GM21447 (cell line): ENCODE measurements at regions not wholly inside any gene's neighbourhood (a gene's known extent, or its start where the extent isn't known, plus 50 kb on each side); places are given as distances from the start of the nearest gene placed in this dataset.
"Not testable (repeated sequence)": the region's sequence is repeated elsewhere in the genome, so short reads cannot be mapped to it uniquely, and the experiment has no call there.

Source experiments
- ATAC-seq: cut with Tn5 transposase; IDR thresholded peaks from one replicate; pipeline ENCODE4 v1.9.1; 2021; ENCODE audit not compliant: unreplicated experiment

GRCh38 chr14:37974421-37974820 is 233.3 kb upstream of the SSTR1 start:
- ATAC-seq = no peak

- no peak for ATAC-seq
Measured at GRCh38 chr14:37977481-37977880, 230.2 kb upstream of the SSTR1 start.

GRCh38 chr14:37985826-37986470 is 221.8 kb upstream of the SSTR1 start:
- no peak for ATAC-seq

GRCh38 chr14:37988472-37988871 is 219.2 kb upstream of the SSTR1 start:
- no peak for ATAC-seq

GRCh38 chr14:37991027-37991426 is 216.7 kb upstream of the SSTR1 start:
- ATAC-seq = no peak

GRCh38 chr14:37992499-37992898 is 215.2 kb upstream of the SSTR1 start:
- no peak for ATAC-seq

GRCh38 chr14:37994846-37995372 is 212.8 kb upstream of the SSTR1 start:
- no peak for ATAC-seq

GRCh38 chr14:37997017-37997416 is 210.7 kb upstream of the SSTR1 start:
- no peak for ATAC-seq

GRCh38 chr14:38000340-38000739 is 207.4 kb upstream of the SSTR1 start:
- no peak for ATAC-seq

GRCh38 chr14:38001501-38001900 is 206.2 kb upstream of the SSTR1 start:
- ATAC-seq = no peak

- ATAC-seq = no peak
Measured at GRCh38 chr14:38003746-38004609, 203.7 kb upstream of the SSTR1 start.

GRCh38 chr14:38004610-38004879 is 203.2 kb upstream of the SSTR1 start:
- no peak for ATAC-seq

GRCh38 chr14:38011156-38011555 is 196.5 kb upstream of the SSTR1 start:
- ATAC-seq = not testable (repeated sequence)

- ATAC-seq = no peak
Measured at GRCh38 chr14:38012056-38012455, 195.6 kb upstream of the SSTR1 start.

- no peak for ATAC-seq
Measured at GRCh38 chr14:38016497-38016896, 191.2 kb upstream of the SSTR1 start.

- ATAC-seq = no peak
Measured at GRCh38 chr14:38021861-38022260, 185.8 kb upstream of the SSTR1 start.

GRCh38 chr14:38022775-38023174 is 184.9 kb upstream of the SSTR1 start:
- no peak for ATAC-seq

- no peak for ATAC-seq
Measured at GRCh38 chr14:38038171-38038570, 169.5 kb upstream of the SSTR1 start.

GRCh38 chr14:38038986-38039385 is 168.7 kb upstream of the SSTR1 start:
- no peak for ATAC-seq

GRCh38 chr14:38039496-38039895 is 168.2 kb upstream of the SSTR1 start:
- no peak for ATAC-seq

GRCh38 chr14:38040411-38040810 is 167.3 kb upstream of the SSTR1 start:
- no peak for ATAC-seq

- ATAC-seq = no peak
Measured at GRCh38 chr14:38042322-38042721, 165.4 kb upstream of the SSTR1 start.
